Iris pigment epithelial cell (primary cell): ENCODE measurements at regions not wholly inside any gene's neighbourhood (a gene's known extent, or its start where the extent isn't known, plus 50 kb on each side); places are given as distances from the start of the nearest gene placed in this dataset.

ENCODE experiments used
- DNase-seq: peaks from one replicate; pipeline ENCODE4 v3.0.0-alpha.2; 2011; ENCODE audit warnings: low read depth

DNA sequence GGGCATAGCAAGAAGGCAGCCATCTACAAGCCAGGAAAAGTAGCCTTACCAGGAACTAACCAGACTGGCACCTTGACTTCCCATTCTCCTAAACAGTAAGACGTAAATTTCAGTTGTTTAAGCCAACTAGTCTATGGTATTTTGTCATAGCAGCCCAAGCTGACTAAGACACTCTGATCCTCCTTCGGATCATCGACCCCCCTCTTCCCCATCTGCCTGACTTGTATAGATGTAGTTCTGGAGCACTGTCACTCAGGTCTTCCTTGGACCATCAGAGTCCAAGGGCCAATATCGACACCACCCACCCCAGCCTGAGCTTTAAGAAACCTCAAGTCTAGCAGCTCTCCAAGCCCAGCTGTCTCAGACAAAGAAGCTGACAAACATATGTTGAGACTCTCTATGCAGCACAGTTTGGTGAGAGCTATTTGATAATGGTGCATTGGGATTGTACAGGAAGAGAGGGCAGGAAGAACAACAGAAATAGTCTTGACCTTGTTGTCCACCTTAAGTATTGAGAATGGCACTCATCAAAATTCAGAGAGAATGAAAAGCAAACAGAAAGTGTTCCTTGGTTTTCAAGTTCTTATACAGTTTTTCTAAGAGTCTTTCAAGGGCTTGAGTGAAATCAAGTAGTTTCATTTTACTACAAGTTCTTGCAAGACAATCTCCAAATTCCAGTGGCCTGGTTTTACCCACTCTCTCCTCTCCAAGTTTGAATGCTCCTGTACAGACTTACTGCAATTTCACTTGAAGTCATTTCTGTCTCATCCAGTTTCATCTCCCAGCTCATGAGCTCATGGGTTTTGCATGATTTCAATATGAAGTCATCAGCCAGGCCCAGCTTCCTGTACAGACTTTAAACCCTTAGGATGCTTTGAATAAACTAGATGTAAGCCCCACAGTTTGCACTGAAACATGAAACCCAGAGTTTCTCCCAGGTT is 122.3 kb upstream of the RAI14 start:
- peak; percentile 98 for DNase-seq

DNA sequence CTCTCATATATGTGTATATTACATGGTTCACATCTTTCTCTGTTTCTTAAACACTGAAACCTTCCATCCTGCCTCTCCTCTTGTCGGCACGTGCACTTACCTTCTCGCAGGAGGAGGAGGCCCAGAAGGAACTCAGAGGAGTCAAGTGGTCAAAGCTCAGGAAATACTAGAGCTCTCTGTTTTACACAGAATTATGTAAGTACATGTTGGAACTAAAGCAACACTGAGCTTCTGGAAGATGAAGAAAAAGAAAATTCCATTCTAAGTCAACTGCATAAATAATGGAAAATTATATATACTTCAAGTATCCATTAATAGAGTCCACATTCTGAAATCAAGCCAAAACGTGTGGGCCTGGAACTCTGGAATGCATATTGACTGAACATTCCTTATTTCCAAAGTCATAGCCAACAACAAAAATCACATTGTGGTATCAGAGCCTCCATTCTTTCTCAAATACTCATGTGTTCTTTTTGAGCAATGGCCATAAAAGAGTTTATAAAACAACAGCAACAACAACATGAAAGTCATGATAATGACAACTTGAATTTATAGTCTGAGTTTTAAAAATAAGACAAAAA is 121.5 kb upstream of the RAI14 start:
- peak; percentile 92 for DNase-seq

DNA sequence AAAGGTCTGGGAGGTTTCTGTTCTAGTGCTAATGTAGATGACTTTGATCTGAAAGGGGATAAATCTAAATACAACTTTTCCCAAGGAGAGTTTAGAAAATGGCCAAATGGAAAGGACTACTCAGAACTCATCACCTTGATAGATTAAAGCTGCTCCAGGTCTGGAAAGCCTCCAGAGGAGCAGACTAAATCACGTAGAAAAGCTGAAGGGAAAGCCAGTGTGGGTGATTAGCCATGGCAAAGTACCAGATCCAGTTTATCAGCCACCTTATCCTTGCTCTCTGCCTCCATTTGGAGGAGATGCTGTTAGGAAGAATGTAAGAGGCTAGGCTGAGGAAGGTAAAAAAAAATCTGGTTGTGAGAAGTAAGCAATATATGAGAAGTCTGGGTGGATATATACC is 120.7 kb upstream of the RAI14 start:
- DNase-seq = no peak

DNA sequence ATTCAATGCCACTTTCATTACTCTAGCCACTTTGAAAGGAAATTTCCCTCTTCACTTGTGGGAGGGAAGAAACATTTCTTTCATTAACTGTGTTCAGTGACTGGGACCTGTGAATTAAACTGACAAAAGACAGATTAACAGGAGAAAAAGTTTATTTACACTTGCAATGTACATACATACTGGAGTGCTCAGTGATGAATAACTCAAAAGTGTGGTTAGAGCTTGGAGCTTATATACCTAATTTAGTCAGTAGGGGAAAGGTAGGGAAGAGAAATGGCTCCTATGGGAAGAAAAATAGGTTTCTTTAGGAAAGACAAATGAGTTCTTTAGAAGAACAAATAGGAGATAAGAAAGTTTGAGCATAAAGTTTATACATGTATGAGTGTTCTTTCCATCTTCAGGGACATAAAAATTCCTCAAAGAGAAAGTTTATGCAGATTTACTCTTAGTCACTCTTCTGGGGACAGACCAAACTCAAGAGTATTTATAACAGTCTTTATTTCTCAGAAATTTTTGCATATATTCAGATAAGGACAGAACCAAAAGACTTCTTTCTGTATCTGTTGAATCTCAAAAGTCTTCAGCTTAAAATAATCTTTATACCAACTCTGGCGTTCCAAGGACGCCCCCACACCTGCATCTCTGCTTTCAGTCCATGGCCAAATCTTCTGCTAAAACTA is 120.0 kb upstream of the RAI14 start:
- DNase-seq = no peak

DNA sequence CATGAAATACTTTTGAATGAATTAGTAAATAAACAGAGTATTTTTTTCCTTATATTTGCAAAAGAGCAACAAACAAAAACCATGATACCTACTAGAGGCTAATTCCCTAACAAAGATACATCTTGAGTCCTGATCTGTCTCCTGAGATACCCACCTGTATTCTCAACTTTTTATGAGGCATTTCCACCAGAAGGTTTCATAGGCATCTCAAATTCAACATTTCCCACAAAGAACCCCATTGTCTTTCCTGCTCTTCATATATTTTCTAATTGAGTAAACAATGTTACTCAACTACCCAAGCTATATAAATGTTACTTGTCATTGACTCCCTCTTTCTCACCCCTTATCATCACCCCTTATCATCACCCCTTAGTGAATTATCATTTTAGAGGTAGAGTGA is 119.4 kb upstream of the RAI14 start:
- no peak for DNase-seq

DNA sequence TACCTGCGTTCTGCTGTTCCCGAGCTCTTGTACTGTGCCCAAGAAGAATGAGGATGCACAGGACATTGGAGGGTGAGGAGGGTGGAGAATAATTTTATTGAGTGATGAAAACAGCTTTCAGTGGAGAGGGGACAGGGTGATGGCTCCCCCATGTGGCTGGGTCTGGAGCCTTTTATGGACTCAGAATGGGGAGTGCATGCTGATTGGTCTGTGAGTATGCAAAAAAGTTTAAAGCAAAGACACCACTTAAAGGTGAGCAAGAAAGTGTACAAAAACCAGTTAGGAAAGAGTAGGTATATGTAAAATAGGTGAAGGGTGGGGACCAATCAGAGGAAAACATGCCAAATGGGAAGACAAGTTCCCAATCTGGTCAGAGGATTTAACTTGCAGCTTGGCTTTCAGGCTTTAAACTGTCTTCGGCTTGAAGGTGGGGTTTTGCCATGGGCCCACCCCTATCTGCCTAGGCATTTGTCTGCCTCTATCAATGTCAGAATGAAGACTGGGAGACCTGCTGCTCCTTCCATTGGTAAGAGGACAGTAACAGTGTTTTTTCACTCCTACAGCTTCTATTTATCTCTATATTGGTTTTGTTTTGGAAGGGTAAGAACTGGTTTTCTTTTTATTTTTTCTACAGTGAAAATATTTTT is 118.0 kb upstream of the RAI14 start:
- no peak for DNase-seq

DNA sequence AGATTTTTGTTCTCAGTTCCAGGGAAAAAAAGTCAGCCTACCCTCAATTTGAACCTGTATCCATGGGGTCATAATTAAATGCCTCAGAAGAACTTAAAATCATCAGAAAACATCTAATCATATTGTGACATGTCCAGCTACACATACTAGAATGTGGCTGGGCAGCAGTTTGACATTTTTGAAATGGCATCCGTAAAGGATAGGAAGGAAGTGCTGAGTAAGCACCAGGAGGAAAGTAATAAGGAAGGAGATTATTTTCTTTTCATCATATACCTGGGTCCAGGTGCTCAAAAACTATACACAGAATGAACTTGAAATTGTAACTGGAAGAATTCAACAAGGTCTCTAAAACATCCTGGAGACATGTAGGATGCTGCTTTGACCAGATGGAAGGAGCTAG is 116.9 kb upstream of the RAI14 start:
- no peak for DNase-seq

DNA sequence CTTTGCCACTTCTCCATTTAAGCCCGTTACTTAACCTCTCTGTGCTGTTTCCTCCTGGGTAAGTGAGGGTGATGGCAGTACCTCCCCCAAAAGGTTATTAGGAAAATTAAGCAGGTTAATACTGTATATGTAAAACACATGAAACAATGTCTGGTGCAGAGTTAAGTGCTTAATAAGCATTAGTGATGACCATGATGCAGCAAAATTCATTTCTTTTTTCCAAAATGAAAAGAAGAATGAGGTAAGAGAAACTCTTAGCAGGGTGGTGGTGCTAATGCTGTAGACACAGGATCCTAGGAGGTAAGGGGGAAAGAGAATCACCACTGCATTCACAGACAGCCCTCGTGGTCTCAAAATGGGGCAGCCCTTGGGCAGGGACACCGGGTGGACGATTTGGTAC is 115.1 kb upstream of the RAI14 start:
- no peak for DNase-seq

DNA sequence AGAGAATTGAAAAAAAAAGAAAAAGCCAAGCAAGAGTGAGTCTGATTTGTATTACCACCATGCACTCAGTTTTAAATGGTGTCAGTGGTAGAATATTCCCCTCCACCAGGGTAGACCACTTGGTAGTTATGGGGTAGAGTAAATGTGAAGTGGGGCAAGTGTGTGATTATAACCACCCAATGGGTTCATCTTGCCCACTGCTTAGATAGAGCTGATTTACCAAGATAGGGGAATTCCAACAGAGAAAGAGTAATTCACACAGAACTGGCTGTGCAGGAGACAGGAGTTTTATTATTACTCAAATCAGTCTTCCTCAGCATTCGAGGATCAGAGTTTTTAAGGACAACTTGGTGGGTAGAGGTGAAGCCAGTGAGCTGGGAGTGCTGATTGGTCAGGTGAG is 113.3 kb upstream of the RAI14 start:
- DNase-seq = no peak

DNA sequence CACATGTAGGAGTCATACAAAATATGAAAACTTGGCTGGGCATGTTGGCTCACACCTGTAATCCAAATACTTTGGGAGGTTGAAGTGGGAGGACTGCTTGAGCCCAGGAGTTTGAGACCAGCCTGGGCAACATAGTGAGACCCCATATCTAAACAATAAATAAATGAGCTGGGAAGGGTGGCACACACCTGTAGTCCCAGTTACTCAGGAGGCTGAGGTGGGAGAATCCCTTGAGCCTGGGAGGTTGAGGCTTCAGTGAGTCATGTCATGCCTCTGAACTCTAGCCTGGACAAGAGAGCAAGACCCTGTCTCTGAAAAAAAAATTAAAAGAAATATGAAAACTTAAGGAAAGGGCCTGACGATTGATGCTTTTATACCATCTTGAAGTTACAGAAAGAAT is 112.4 kb upstream of the RAI14 start:
- DNase-seq = no peak

DNA sequence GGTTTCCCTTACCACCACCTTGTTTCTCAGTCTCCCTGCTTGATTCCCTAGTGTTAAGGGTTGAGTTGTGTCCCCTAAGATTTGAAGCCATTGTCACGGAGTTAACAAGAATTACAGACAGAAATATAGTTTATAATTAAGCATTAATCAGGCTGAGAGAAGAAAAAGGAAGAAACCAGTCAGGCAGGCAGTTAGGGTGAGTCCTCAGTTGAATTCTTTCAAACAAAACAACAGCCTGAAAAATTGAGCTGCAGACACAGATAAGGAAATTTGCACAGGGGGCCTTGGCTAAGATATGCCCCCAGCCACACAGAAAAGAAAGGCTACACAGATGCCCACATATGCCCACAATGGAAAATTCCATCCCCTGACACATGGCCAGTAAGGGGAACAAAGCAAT is 111.7 kb upstream of the RAI14 start:
- DNase-seq = no peak

DNA sequence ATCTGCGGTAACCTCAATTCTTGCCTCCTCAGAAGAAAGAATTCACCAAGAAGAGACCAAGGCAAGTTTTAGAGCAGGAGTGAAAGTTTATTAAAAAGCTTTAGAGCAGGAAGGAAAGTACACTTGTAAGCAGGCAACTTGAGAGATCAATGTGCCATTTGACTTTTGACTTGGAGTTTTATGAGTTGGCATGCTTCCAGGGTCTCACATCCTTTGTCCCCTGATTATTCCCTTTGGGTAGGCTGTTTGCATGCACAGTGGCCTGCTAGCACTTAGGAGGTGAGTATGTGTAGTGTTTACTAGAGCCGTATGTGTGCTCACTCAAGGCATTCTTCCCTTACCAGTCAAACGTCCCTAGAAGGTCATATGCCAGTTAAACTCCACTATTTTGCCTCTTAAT is 111.0 kb upstream of the RAI14 start:
- DNase-seq = no peak

DNA sequence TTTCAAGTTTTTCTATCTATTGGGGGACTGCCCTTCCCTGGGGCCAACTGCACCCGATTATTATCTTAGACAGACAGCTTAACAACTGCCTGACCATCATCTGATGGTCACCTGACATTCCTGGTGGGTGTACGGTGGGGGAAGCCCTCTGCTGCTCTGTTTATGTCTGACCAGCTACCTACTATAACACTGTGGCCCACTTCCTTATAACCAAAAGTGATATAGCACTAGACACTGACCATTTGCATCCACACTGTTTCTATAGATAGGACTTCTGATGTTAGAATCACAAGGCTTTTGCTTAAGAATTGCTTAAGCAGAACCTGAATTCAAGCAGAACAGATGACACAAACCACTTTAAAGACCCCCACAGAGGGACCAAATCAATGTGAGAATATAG is 110.5 kb upstream of the RAI14 start:
- no peak for DNase-seq

DNA sequence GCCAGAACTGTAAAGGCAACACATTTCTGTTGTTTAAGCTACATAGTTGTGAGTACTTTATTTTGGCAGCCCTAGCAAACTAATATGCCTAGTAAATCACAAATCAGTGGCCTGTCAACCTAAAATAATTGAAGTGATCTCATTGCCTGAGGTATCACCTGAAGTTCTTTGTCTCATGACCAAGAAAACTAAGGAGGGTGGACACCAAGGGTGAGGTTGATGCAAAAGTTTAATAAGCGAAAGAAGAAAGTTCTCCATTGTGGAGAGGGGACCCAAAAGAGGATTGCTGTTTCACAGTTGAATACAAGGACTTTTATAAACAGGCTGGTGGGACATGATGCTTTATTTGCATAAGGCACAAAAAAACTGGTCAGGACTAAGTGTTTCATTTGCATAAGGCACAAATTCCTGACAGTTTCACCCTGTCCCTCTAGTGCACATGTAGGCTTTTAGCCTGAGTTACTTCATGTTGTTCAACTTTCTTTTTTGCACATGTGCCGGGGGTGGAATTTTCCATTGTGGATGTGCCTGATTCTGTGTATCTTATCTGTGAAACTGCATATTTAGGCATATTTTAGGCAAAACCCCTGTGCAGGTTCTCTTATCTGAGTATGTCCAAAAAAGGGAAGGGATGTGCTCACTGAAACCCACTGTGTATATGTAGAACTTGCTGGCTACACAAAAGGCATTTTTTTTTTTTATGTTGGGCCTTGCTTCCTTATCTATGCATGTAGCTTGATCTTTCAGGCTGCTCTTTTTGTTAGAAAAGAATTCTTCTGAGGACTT is 108.6 kb upstream of the RAI14 start:
- no peak for DNase-seq

DNA sequence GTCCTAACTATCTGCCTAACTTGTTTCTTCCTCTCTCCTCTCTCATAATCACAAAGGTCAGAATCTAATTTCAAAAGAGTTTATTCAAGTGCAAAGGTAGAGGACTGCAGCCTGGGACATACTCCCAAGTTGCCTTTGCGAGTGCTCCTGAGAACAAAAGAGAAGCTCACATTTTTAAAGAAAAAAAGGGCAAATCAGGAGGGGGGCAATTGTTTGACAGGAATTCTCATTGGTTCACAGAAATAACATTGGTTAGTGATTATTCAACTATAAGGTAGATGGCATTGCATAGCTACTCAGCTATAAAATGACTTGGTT is 108.1 kb upstream of the RAI14 start:
- no peak for DNase-seq

DNA sequence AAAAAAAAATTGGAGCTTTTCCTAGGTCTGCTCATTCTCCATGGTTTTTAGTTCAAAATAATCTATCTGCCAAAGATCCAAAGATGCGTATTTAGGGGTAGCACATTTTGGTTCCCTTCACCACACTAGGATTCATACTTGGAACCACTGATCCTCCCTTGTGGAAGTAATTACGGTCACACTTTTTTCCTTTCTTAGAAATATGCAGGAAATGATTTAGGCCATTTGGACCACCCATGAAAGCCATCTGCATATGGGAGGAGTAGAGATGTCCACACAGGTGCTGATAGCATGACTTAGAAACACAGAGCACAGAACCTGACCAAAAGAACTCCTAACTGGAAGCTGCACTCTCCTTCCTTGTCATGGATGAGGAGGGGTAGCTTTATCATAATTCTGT is 105.9 kb upstream of the RAI14 start:
- no peak for DNase-seq

DNA sequence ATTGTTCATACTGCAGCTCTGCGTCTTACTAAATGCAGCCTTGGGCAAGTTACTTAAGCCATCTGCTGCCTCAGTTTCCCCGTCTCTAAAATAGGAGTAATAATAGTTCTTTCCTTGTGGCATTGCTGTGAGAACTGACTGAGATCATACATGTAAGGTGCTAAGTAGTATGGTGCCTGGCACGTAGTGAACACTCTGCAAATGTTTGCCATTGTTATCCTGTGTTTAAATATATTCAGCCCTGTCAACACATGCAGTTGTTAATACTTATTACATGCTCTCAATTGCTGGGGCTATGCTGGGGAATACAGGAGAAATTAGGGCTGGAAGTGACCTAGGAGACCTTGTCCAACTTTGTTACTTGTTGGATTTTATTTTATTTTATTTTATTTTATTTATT is 105.2 kb upstream of the RAI14 start:
- DNase-seq = no peak

DNA sequence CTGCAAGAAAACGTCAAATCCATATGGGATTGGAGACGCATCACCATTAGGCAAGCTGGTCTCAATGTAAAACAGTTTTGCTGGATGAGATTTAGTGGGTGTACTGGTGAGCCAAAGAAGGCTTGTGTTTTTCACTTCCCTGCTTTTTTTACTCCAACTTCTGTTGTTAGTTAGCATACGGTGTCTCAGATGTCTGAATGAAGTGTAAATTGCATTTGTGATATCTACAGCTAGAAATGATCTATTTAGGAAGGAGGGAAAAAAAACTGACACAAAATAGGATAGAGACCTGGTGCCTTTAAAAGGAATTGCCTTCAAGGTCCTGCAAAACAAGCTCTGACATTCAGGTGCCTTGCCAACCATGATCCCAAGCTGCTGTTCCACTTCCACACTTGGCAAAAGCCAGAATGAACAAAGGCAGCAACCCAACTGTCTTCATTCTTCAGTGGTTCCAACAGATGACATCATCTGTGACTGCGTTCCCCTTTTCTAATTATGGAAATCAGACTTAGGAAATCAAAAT is 104.2 kb upstream of the RAI14 start:
- no peak for DNase-seq

DNA sequence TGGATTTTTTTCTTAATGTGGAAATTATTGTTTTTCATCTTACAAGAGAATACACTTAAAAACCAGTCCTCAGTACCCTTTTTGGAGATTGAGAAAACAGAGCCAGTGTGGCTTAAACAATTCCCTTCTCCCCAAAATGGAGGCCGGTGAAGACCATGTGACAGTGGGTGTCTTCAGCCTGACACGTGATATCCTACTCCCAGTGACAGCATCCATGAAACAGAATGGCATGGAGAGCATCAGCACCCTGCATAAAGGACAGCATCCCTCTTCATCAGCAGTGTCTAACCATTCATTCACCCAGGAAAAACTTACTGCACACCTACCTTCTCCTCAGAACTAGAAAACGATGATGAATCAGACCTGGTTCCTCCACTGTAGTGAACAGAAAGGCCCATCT is 103.4 kb upstream of the RAI14 start:
- no peak for DNase-seq

DNA sequence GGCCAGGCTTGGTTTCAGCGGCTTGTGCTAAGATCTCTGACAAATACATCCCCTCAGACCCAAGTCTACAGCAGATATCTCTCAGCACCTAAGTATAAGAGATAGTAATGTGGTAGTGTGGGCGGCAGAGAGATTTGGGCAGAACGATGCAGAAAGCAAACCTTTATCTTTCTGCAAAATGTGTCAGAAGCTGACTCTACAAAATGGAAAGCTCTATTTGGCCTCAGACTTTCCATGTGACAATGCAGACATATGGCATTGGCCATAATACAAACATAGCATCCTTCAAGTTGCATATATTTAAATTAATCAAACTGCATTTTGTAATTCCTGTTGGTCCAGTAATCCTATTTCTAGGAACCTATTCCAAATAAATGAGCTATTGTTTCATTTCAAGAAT is 102.5 kb upstream of the RAI14 start:
- DNase-seq = no peak

DNA sequence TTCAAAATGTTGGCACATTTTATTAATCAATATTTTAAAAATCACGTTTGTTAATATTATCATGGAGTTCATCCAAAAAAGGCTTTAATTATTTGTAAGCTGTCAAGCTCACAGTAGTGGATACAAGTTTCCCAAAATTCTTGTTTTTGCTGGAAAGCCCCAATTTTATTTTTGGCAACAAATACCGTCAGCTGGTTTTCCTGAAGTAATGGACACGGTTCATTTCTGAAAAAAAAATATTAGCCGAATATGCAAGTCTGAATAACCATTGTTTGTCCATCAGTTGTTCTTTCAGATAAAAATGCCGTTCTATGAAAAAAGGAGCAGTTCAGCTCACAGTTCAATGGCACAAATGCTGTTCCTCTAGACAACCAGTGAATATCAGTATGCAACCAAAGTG is 101.5 kb upstream of the RAI14 start:
- no peak for DNase-seq
